ENCODE measurements at regions not wholly inside any gene's neighbourhood (a gene's known extent, or its start where the extent isn't known, plus 50 kb on each side); places are given as distances from the start of the nearest gene placed in this dataset.

DNA sequence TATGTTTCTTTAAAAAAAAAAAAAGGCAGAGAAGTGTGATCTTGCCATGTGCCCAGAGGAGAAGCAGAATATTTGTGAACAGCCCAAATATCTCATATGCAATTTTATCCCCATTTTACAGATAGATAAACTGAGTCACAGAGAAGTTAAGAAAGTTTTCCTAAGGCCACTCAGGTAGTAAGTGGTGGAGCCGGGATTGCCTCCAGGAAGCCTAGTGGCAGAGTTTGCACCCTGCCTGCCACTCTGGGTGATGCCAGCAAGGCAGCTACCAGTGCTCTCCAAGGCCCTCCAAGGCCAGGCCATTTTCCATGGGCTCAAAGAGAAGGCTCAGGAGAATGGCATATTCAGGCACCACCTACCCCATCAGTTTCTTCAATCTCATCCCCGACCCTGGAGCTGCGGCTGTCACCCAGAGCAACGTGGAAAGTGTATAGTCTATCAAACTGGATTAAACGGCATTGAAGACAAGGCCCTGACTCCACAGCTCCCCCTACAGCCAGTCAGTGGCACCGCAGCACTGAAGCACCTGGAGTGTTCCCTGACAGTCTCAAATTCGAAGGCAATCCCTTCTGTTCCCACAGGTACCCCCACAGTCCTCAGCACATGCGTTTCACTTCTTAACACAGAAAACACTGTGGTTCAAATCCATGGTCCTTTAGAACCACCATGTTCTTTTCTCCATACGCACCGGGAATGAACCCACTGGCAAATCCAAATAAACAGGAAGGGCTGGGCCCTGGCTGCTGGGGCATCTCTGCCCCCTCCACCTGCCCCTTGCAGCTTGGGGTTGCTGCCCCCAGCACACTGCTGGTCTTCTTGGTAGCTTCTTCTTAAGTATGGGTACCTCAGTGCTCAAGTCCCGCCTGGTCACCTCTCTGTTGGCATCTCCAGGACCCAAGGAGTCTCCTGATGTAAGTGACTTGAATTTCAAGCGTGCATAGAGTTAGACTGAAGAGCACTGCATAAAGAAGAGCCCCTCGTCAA is 175.3 kb downstream of the INHBB start:
- no peaks in the 10 kb centered on the region for H3K79me2 ChIP-seq (ENCODE audit: control insufficient read depth, insufficient read depth, low read length)
- ChIA-PET CTCF (no interaction called here), POLR2A (no interaction called here)
- ATAC-seq (ENCODE audit: low read depth), result no peak
- H3K9ac ChIP-seq (ENCODE audit: low read length), result no peak overlapping the region
- H3K4me3 Mint-ChIP-seq, result no peak overlapping the region
- no peaks in the 10 kb centered on the region for H3K9me3 Mint-ChIP-seq (ENCODE audit: insufficient read depth)
- H3K4me2 ChIP-seq (replicated peaks; ENCODE audit: low read depth, low read length, poor library complexity, severe bottlenecking), result no peak overlapping the region
- no peaks in the 10 kb centered on the region for H3K36me3 ChIP-seq (replicated peaks in 1 of 2; ENCODE audit: control extremely low read depth in 1 of 2, control insufficient read depth in 1 of 2, extremely low read depth in 1 of 2, insufficient read depth in 2 of 2, low read length in 1 of 2)
- TF ChIP-seq, protein P1, sequence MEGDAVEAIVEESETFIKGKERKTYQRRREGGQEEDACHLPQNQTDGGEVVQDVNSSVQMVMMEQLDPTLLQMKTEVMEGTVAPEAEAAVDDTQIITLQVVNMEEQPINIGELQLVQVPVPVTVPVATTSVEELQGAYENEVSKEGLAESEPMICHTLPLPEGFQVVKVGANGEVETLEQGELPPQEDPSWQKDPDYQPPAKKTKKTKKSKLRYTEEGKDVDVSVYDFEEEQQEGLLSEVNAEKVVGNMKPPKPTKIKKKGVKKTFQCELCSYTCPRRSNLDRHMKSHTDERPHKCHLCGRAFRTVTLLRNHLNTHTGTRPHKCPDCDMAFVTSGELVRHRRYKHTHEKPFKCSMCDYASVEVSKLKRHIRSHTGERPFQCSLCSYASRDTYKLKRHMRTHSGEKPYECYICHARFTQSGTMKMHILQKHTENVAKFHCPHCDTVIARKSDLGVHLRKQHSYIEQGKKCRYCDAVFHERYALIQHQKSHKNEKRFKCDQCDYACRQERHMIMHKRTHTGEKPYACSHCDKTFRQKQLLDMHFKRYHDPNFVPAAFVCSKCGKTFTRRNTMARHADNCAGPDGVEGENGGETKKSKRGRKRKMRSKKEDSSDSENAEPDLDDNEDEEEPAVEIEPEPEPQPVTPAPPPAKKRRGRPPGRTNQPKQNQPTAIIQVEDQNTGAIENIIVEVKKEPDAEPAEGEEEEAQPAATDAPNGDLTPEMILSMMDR (IDR thresholded peaks at IDR 0.05), result no peak
- TF ChIP-seq EZH2 (IDR thresholded peaks at IDR 0.05; ENCODE audit: borderline replicate concordance, insufficient read depth, low read depth, low read length, poor library complexity, severe bottlenecking), result no peak
- intact Hi-C loops (cut with micrococcal nuclease), result no loop called here
- H4K20me1 ChIP-seq (ENCODE audit: control insufficient read depth, insufficient read depth, low read length, poor library complexity, severe bottlenecking), result no peaks in the 10 kb centered on the region
- H3K4me3 ChIP-seq (ENCODE audit: control extremely low read depth in 1 of 5, extremely low read depth in 1 of 5, insufficient read depth in 1 of 5, low read depth in 2 of 5, low read length in 4 of 5), result no peak overlapping the region
- H3K9me3 ChIP-seq (ENCODE audit: control extremely low read depth in 1 of 3, control insufficient read depth in 2 of 3, insufficient read depth in 1 of 3, low read length in 2 of 3), result peaks cover 0 to 8% (median 0%) of the 10 kb centered on the region in 3 donors
- DNase-seq, result no peak
- no peaks in the 10 kb centered on the region for H3K4me1 ChIP-seq (ENCODE audit: control insufficient read depth in 2 of 2, insufficient read depth in 2 of 2, low read length in 2 of 2)
- H3K4me1 Mint-ChIP-seq, result no peaks in the 10 kb centered on the region
- peaks cover 0 to 4% (median 0%) of the 10 kb centered on the region in 4 experiments for H3K27me3 ChIP-seq (replicated peaks in 1 of 4; ENCODE audit: control extremely low read depth in 1 of 4, control insufficient read depth in 3 of 4, insufficient read depth in 4 of 4, low read length in 3 of 4)
- no peak overlapping the region for H2AFZ ChIP-seq (ENCODE audit: insufficient read depth, low read depth, low read length, poor library complexity, severe bottlenecking)
- no peak overlapping the region for H3K27ac ChIP-seq (ENCODE audit: low read length in 2 of 2)
- H3K27ac Mint-ChIP-seq, result no peak overlapping the region
- peaks cover 32% of the 10 kb centered on the region for H3K27me3 Mint-ChIP-seq
- 48% methylated on average over 13 of the region's 13 CpGs for WGBS (ENCODE audit: insufficient coverage)

DNA sequence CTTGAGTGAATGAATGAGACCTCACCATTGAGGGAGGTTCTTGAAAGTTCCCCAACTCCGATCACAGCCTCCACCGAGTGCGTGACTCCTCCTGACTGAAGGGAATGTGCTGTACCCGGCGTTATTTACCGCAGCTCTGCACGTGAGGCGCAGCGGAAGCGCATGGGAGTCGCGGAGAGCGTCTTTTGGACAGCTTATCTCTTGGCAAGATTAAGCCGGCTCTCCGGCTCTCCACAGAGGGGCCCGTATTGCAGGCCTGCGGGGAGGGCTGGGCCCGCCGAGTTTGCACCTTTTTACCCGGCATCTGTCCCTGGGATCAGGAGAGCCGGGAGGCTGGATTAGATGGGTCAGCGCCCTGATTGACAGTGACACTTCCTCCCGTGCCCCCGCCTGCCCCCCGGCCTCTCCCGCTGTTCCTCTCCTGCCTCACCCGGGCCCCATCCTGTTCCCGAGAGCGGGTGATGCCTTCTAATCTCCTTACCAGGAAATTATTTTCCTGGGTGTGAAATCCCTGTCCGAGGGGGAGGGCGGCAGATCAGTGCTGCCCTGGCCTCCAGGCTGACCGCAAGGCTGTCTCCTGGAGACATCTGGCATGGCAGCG is 176.3 kb downstream of the INHBB start:
- TF ChIP-seq, protein P1 (IDR thresholded peaks at IDR 0.05), result no peak
- no peak for TF ChIP-seq EZH2 (IDR thresholded peaks at IDR 0.05; ENCODE audit: borderline replicate concordance, insufficient read depth, low read depth, low read length, poor library complexity, severe bottlenecking)
- H3K27me3 ChIP-seq (replicated peaks in 1 of 4; ENCODE audit: control extremely low read depth in 1 of 4, control insufficient read depth in 3 of 4, insufficient read depth in 4 of 4, low read length in 3 of 4), result no peaks in the 10 kb centered on the region
- ATAC-seq (ENCODE audit: low read depth) (no peak), DNase-seq (no peak)
- Mint-ChIP-seq H3K4me1 (no peaks in the 10 kb centered on the region), H3K27me3 (peaks cover 32% of the 10 kb centered on the region), H3K27ac (no peak overlapping the region), H3K9me3 (ENCODE audit: insufficient read depth) (no peaks in the 10 kb centered on the region), H3K4me3 (no peak overlapping the region)
- no peaks in the 10 kb centered on the region for H3K79me2 ChIP-seq (ENCODE audit: control insufficient read depth, insufficient read depth, low read length)
- H3K4me2 ChIP-seq (replicated peaks; ENCODE audit: low read depth, low read length, poor library complexity, severe bottlenecking), result no peak overlapping the region
- 71% methylated on average over 33 of the region's 33 CpGs for WGBS (ENCODE audit: insufficient coverage)
- peaks cover 0 to 8% (median 0%) of the 10 kb centered on the region in 3 donors for H3K9me3 ChIP-seq (ENCODE audit: control extremely low read depth in 1 of 3, control insufficient read depth in 2 of 3, insufficient read depth in 1 of 3, low read length in 2 of 3)
- no peaks in the 10 kb centered on the region for H3K36me3 ChIP-seq (replicated peaks in 1 of 2; ENCODE audit: control extremely low read depth in 1 of 2, control insufficient read depth in 1 of 2, extremely low read depth in 1 of 2, insufficient read depth in 2 of 2, low read length in 1 of 2)
- intact Hi-C loops (cut with micrococcal nuclease), result no loop called here
- ChIA-PET CTCF (no interaction called here), POLR2A (no interaction called here)
- no peak overlapping the region for H3K4me3 ChIP-seq (ENCODE audit: control extremely low read depth in 1 of 5, extremely low read depth in 1 of 5, insufficient read depth in 1 of 5, low read depth in 2 of 5, low read length in 4 of 5)
- no peak overlapping the region for H2AFZ ChIP-seq (ENCODE audit: insufficient read depth, low read depth, low read length, poor library complexity, severe bottlenecking)
- H3K27ac ChIP-seq (ENCODE audit: low read length in 2 of 2), result no peak overlapping the region
- H4K20me1 ChIP-seq (ENCODE audit: control insufficient read depth, insufficient read depth, low read length, poor library complexity, severe bottlenecking), result no peaks in the 10 kb centered on the region
- H3K9ac ChIP-seq (ENCODE audit: low read length), result no peak overlapping the region
- H3K4me1 ChIP-seq (ENCODE audit: control insufficient read depth in 2 of 2, insufficient read depth in 2 of 2, low read length in 2 of 2), result no peaks in the 10 kb centered on the region

All from B cell (primary cell).